DND-41 (cell line): ENCODE measurements at regions not wholly inside any gene's neighbourhood (a gene's known extent, or its start where the extent isn't known, plus 50 kb on each side); places are given as distances from the start of the nearest gene placed in this dataset.

Source experiments
- ATAC-seq: fragments of 200-7000 bp; cut with Tn5 transposase; 3 replicates; pipeline ENCODE4 v1.9.1; 2021; ENCODE audit warnings: low read depth; ENCODE audit not compliant: insufficient read depth
- DNase-seq: peaks from one replicate; pipeline ENCODE4 v3.0.0-alpha.2; 2020
- H2AFZ ChIP-seq: 2 replicates; pipeline ENCODE4 v1.6.0; 2012; ENCODE audit warnings: low read depth, low read length
- H3K27ac ChIP-seq: 2 replicates; pipeline ENCODE4 v1.5.1; 2012; ENCODE audit warnings: low read length, inconsistent platforms
- H3K27me3 ChIP-seq: fragments of 200-600 bp; sonication (generic); 2 replicates; pipeline ENCODE4 v1.6.0; 2012; ENCODE audit warnings: low read length, mild to moderate bottlenecking, inconsistent platforms; ENCODE audit not compliant: insufficient read depth, poor library complexity
- H3K36me3 ChIP-seq: 2 replicates; pipeline ENCODE4 v1.5.1; 2012; ENCODE audit warnings: low read length, inconsistent platforms; ENCODE audit not compliant: insufficient read depth
- H3K4me1 ChIP-seq: 2 replicates; pipeline ENCODE4 v1.5.1; 2012; ENCODE audit warnings: mild to moderate bottlenecking, low read length; ENCODE audit not compliant: insufficient read depth
- H3K4me2 ChIP-seq: 2 replicates; pipeline ENCODE4 v1.6.0; 2012; ENCODE audit warnings: mild to moderate bottlenecking, moderate library complexity, low read length, inconsistent platforms; ENCODE audit not compliant: insufficient read depth
- H3K4me3 ChIP-seq, 2 experiments: fragments of 200-600 bp in 1 of 2; shearing (Covaris generic) in 1 of 2; 2 replicates each; pipeline ENCODE4 v1.5.1; 2012 to 2016; ENCODE audit warnings: inconsistent platforms in 2 of 2, low read length in 2 of 2, mild to moderate bottlenecking in 2 of 2, low read depth in 1 of 2, moderate library complexity in 1 of 2
- H3K79me2 ChIP-seq: 2 replicates; pipeline ENCODE4 v1.6.0; 2012; ENCODE audit warnings: low read length, inconsistent platforms; ENCODE audit not compliant: insufficient read depth
- H3K9ac ChIP-seq: 2 replicates; pipeline ENCODE4 v1.6.0; 2012; ENCODE audit warnings: low read depth, mild to moderate bottlenecking, inconsistent platforms, low read length, moderate library complexity
- H3K9me3 ChIP-seq: 2 replicates; pipeline ENCODE4 v1.5.1; 2012; ENCODE audit warnings: low read length, moderate library complexity, mild to moderate bottlenecking, inconsistent platforms; ENCODE audit not compliant: insufficient read depth, severe bottlenecking
- H4K20me1 ChIP-seq: 2 replicates; pipeline ENCODE4 v1.6.0; 2012; ENCODE audit warnings: low read length; ENCODE audit not compliant: insufficient read depth
- EZH2 ChIP-seq: IDR thresholded peaks from 3 replicates; pipeline ENCODE4 v1.6.1; 2012; ENCODE audit warnings: borderline replicate concordance, low read depth, mild to moderate bottlenecking, moderate library complexity, low read length, inconsistent platforms; ENCODE audit not compliant: severe bottlenecking
- TF ChIP-seq, protein P1 (sequence below): IDR thresholded peaks from 2 replicates; pipeline ENCODE4 v1.5.1; 2012; ENCODE audit warnings: borderline replicate concordance, low read length, moderate library complexity, mild to moderate bottlenecking; ENCODE audit not compliant: poor library complexity, severe bottlenecking; ENCODE audit errors: extremely low read depth

DNA sequence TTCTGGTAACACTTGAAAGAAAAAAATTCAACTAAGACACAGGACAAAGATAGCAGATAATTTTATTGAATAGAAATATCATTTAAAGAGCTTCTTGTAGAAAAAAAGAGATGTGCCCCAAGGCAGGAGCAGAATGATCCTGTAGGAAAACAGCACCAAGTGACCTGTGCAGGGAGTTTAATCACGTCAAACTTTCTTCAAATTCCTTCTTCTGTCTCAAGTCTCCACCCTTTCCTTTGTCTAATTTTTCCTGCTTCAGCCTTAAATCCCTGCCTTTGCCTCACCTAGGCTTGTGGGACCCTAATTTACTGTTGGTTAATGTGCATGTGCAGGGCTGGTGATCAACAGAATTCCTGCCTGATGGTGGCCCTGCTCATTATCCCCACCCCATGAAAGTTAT lies 481.4 kb downstream of the IPMK start:
- H2AFZ ChIP-seq, result no peak overlapping the region
- no peak overlapping the region for H3K4me2 ChIP-seq
- H3K36me3 ChIP-seq, result no peaks in the 10 kb centered on the region
- no peak overlapping the region for H3K4me3 ChIP-seq
- no peaks in the 10 kb centered on the region for H3K27me3 ChIP-seq
- H3K79me2 ChIP-seq, result no peaks in the 10 kb centered on the region
- no peak for TF ChIP-seq EZH2
- TF ChIP-seq, protein P1, sequence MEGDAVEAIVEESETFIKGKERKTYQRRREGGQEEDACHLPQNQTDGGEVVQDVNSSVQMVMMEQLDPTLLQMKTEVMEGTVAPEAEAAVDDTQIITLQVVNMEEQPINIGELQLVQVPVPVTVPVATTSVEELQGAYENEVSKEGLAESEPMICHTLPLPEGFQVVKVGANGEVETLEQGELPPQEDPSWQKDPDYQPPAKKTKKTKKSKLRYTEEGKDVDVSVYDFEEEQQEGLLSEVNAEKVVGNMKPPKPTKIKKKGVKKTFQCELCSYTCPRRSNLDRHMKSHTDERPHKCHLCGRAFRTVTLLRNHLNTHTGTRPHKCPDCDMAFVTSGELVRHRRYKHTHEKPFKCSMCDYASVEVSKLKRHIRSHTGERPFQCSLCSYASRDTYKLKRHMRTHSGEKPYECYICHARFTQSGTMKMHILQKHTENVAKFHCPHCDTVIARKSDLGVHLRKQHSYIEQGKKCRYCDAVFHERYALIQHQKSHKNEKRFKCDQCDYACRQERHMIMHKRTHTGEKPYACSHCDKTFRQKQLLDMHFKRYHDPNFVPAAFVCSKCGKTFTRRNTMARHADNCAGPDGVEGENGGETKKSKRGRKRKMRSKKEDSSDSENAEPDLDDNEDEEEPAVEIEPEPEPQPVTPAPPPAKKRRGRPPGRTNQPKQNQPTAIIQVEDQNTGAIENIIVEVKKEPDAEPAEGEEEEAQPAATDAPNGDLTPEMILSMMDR, result no peak
- H4K20me1 ChIP-seq, result no peaks in the 10 kb centered on the region
- no peaks in the 10 kb centered on the region for H3K4me1 ChIP-seq
- H3K9ac ChIP-seq, result no peak overlapping the region
- no peak for ATAC-seq
- no peak for DNase-seq
- peaks cover 3% of the 10 kb centered on the region for H3K9me3 ChIP-seq
- no peak overlapping the region for H3K27ac ChIP-seq

DNA sequence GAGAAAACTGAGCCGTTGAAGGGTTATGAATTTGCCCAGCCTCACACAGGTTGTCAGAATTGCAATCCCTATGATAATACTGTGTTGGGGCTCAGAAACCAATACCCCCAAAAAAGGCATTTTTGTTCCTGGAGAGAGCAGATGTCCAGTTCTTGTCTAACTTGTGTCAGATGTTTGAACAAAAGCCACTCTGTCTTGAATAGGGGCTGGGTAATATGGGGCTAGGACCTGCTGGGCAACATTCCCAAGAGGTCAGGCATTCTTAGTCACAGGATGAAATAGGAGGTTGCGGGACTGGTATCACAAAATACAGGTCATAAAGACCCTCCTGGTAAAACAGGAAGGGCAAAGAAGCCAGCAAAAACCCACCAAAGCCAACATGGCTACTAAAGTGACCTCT lies 482.1 kb downstream of the IPMK start:
- no peaks in the 10 kb centered on the region for H3K4me1 ChIP-seq
- TF ChIP-seq, protein P1, result no peak
- no peak for TF ChIP-seq EZH2
- H3K9ac ChIP-seq, result no peak overlapping the region

DNA sequence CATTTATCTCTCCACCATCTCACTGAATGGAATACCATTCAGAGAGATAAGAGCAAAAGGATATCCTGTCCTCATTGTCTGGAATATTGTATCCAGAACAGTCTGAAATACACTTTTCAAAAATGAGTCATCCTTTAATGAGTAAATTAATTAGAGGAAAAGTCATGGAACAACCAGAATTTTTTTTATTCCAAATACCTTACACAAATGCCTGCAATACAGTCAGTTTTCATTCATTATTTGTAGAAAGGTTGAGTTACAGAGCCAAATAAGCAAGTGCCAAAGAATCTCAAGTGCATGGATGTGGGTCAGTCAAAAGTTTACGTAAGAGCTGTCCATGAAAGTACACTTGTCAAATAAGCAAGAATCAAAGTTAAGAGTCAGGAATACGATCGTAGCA lies 482.6 kb downstream of the IPMK start:
- no peak overlapping the region for H3K4me3 ChIP-seq
- no peak overlapping the region for H3K27ac ChIP-seq
- H3K4me2 ChIP-seq, result no peak overlapping the region
- H4K20me1 ChIP-seq, result no peaks in the 10 kb centered on the region
- H2AFZ ChIP-seq, result no peak overlapping the region
- H3K9ac ChIP-seq, result no peak overlapping the region
- DNase-seq (no peak), ATAC-seq (no peak)
- no peaks in the 10 kb centered on the region for H3K27me3 ChIP-seq
- H3K36me3 ChIP-seq, result no peaks in the 10 kb centered on the region
- TF ChIP-seq, protein P1, result no peak
- no peak for TF ChIP-seq EZH2
- no peaks in the 10 kb centered on the region for H3K4me1 ChIP-seq
- H3K79me2 ChIP-seq, result no peaks in the 10 kb centered on the region
- H3K9me3 ChIP-seq, result peaks cover 3% of the 10 kb centered on the region

More for the DNA sequence above, 482.1 kb downstream of the IPMK start:
- no peak for DNase-seq
- no peaks in the 10 kb centered on the region for H3K27me3 ChIP-seq
- peaks cover 3% of the 10 kb centered on the region for H3K9me3 ChIP-seq
- H3K79me2 ChIP-seq, result no peaks in the 10 kb centered on the region
- no peaks in the 10 kb centered on the region for H4K20me1 ChIP-seq
- H3K36me3 ChIP-seq, result no peaks in the 10 kb centered on the region
- H2AFZ ChIP-seq, result no peak overlapping the region
- H3K4me3 ChIP-seq, result no peak overlapping the region
- ATAC-seq, result no peak
- H3K27ac ChIP-seq, result no peak overlapping the region
- H3K4me2 ChIP-seq, result no peak overlapping the region

DNA sequence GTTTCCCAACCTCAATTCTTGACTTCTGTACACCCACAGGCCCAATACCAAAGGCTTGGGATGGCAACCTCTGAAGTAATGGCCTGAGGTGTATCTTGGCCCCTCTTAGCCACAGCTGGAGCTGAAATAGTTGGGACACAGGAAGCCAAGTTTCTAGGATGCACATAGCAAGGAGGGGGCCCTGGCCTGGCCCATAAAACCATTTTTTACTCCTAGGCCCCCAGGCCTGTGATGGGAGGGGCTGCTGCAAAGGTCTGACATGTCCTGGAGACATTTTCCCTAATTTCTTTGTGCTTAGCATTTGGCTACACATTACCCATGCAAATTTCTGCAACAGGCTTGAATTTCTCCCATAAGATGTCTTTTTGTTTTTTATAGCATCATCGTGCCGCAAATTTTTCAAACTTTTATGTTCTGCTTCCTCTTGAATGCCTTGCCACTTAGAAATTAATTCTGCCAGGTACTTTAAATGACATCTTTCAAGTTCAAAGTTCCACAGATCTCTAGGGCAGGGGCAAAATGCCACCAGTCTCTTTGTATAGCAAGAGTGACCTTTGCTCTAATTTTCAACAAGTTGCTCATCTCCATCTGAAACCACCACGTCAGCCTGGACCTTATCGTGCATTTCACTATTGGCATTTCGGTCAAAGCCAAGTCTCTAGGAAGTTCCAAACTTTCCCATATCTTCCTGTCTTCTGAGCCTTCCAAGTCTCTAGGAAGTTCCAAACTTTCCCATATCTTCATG lies 490.8 kb downstream of the IPMK start:
- TF ChIP-seq, protein P1, result no peak
- TF ChIP-seq EZH2, result no peak
- no peak overlapping the region for H3K4me3 ChIP-seq

More for the DNA sequence above, 490.8 kb downstream of the IPMK start:
- H3K36me3 ChIP-seq, result no peaks in the 10 kb centered on the region
- ATAC-seq, result no peak
- H3K9me3 ChIP-seq, result no peaks in the 10 kb centered on the region
- no peak overlapping the region for H3K4me2 ChIP-seq
- H3K79me2 ChIP-seq, result no peaks in the 10 kb centered on the region
- H3K27ac ChIP-seq, result no peak overlapping the region
- no peaks in the 10 kb centered on the region for H4K20me1 ChIP-seq
- no peak overlapping the region for H2AFZ ChIP-seq
- no peaks in the 10 kb centered on the region for H3K4me1 ChIP-seq
- H3K9ac ChIP-seq, result no peak overlapping the region
- H3K27me3 ChIP-seq, result no peaks in the 10 kb centered on the region
- no peak for DNase-seq
